ENCODE measurements at regions not wholly inside any gene's neighbourhood (a gene's known extent, or its start where the extent isn't known, plus 50 kb on each side); places are given as distances from the start of the nearest gene placed in this dataset.

DNA sequence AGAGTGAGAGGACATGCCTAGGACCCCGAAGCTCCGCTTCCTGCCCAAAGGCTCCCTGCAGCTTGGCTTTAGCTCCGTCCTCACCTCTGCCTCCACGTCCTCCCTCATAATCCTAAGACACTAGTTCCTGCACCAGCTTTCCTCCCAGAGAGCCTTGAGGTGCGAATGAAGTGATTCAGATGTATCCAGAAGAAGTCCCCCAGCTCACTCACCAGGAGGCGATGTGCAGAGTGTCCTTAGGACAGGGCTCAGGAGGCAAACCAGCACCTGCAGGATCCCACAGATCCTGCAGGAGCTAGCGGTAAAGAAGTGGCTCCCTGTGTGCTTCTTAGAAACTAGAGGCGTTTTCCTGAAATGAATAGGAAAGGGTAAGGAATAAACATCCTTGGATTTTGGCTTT is 109.7 kb downstream of the HSPH1 start:
- Histone ChIP-seq H3K27ac (ENCODE audit: low read length) (no peak overlapping the region), H3K27me3 (ENCODE audit: insufficient read depth, low read length, poor library complexity) (peaks cover 10% of the 10 kb centered on the region), H3K9me3 (ENCODE audit: insufficient read depth, low read length, severe bottlenecking) (no peaks in the 10 kb centered on the region), H3K79me2 (ENCODE audit: insufficient read depth, low read length) (no peaks in the 10 kb centered on the region), H3K4me1 (ENCODE audit: insufficient read depth, low read length) (peaks cover 11% of the 10 kb centered on the region; the same call in 1 of the 2 replicates), H3K4me3 (ENCODE audit: low read depth in 1 of 2, low read length in 2 of 2) (no peak overlapping the region), H3K9ac (ENCODE audit: low read depth, low read length) (no peak overlapping the region), H3K4me2 (ENCODE audit: insufficient read depth, low read length) (no peak overlapping the region), H3K36me3 (ENCODE audit: insufficient read depth, low read length) (no peaks in the 10 kb centered on the region), H4K20me1 (ENCODE audit: insufficient read depth, low read length) (no peaks in the 10 kb centered on the region; the same call in 1 of the 2 replicates), H2AFZ (ENCODE audit: low read depth, low read length) (no peak overlapping the region)
- ATAC-seq (ENCODE audit: insufficient read depth, low read depth) (no peak), DNase-seq (no peak)
- no peak for TF ChIP-seq EZH2 (IDR thresholded peaks at IDR 0.05; ENCODE audit: borderline replicate concordance, low read depth, low read length, severe bottlenecking)
- TF ChIP-seq, protein P1, sequence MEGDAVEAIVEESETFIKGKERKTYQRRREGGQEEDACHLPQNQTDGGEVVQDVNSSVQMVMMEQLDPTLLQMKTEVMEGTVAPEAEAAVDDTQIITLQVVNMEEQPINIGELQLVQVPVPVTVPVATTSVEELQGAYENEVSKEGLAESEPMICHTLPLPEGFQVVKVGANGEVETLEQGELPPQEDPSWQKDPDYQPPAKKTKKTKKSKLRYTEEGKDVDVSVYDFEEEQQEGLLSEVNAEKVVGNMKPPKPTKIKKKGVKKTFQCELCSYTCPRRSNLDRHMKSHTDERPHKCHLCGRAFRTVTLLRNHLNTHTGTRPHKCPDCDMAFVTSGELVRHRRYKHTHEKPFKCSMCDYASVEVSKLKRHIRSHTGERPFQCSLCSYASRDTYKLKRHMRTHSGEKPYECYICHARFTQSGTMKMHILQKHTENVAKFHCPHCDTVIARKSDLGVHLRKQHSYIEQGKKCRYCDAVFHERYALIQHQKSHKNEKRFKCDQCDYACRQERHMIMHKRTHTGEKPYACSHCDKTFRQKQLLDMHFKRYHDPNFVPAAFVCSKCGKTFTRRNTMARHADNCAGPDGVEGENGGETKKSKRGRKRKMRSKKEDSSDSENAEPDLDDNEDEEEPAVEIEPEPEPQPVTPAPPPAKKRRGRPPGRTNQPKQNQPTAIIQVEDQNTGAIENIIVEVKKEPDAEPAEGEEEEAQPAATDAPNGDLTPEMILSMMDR (IDR thresholded peaks at IDR 0.05; ENCODE audit: borderline replicate concordance, extremely low read depth, low read length, poor library complexity, severe bottlenecking), result peak; percentile 29

DNA sequence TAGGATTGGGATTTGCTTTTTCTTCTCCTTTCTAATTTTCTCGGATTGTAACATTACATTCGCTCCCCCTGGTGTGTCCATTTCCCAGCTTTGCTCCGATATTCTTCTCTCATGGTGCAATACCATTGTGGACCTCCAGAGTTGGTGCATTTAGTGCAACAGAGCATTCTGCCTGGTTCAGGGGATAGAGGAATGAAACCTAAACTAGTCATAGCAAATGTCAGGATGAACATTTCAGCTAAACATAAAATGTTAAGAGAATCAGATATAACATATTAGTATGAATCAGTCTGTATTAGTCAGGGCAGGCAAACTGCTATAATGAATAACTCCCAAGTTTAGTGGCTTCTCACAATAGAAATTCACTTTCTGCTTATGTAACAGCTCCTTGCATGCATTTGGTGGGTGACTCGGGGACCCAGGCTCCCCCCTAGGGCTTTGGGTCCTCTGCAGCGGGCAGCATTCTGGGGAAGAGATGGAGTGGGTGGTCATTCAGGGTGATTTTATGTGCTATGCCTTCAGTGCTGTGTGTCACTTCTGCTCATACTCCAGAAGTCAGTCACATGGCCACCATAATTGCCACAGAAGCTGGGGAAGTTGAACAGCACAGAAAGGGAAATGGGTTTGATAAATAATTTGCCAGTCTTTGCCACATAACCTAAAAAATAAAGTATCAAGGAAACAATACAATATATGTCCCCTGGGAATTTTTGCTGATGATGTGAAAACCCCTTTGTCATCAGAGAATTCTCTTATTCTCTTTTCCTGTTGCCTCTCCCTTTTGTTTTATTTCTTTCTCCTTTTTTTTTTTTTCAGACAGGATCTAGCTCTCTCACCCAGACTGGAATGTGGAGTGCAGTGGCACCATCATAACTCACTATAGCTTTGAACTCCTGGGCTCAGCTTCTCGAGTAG is 111.0 kb downstream of the HSPH1 start:
- no peak for ATAC-seq (ENCODE audit: insufficient read depth, low read depth)
- TF ChIP-seq, protein P1 (IDR thresholded peaks at IDR 0.05; ENCODE audit: borderline replicate concordance, extremely low read depth, low read length, poor library complexity, severe bottlenecking), result no peak
- TF ChIP-seq EZH2 (IDR thresholded peaks at IDR 0.05; ENCODE audit: borderline replicate concordance, low read depth, low read length, severe bottlenecking), result no peak
- Histone ChIP-seq H3K79me2 (ENCODE audit: insufficient read depth, low read length) (no peaks in the 10 kb centered on the region), H3K9ac (ENCODE audit: low read depth, low read length) (no peak overlapping the region), H4K20me1 (ENCODE audit: insufficient read depth, low read length) (no peaks in the 10 kb centered on the region; the same call in 1 of the 2 replicates), H2AFZ (ENCODE audit: low read depth, low read length) (no peak overlapping the region), H3K27ac (ENCODE audit: low read length) (no peak overlapping the region), H3K4me2 (ENCODE audit: insufficient read depth, low read length) (no peak overlapping the region), H3K36me3 (ENCODE audit: insufficient read depth, low read length) (no peaks in the 10 kb centered on the region), H3K27me3 (ENCODE audit: insufficient read depth, low read length, poor library complexity) (peaks cover 9% of the 10 kb centered on the region), H3K4me1 (ENCODE audit: insufficient read depth, low read length) (peaks cover 14% of the 10 kb centered on the region), H3K9me3 (ENCODE audit: insufficient read depth, low read length, severe bottlenecking) (no peaks in the 10 kb centered on the region), H3K4me3 (ENCODE audit: low read depth in 1 of 2, low read length in 2 of 2) (no peak overlapping the region)
- no peak for DNase-seq

DNA sequence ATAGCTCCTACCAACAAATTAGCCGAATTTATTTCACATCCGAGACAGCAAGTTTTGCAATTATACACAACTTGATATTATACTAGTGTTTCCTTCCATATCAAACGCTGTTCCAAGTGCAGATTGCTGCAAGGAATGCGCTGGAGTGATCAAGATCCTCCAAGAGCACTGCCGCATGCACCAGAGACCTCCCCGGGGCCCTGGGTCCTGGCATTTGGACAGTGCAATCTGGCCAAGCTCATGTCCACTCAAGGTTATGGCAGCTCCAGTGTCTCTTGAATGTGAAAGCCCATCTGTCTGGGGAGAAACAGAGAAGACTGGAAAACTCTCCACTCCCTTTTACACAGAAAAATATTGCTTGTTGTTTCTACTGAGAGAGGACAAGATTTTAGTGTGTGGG is 111.9 kb downstream of the HSPH1 start:
- no peak for DNase-seq
- no peak overlapping the region for H3K27ac ChIP-seq (ENCODE audit: low read length)
- no peaks in the 10 kb centered on the region; the same call in 1 of the 2 replicates for H4K20me1 ChIP-seq (ENCODE audit: insufficient read depth, low read length)
- no peaks in the 10 kb centered on the region for H3K79me2 ChIP-seq (ENCODE audit: insufficient read depth, low read length)
- H3K4me1 ChIP-seq (ENCODE audit: insufficient read depth, low read length), result peaks cover 24% of the 10 kb centered on the region
- TF ChIP-seq, protein P1 (IDR thresholded peaks at IDR 0.05; ENCODE audit: borderline replicate concordance, extremely low read depth, low read length, poor library complexity, severe bottlenecking), result no peak
- TF ChIP-seq EZH2 (IDR thresholded peaks at IDR 0.05; ENCODE audit: borderline replicate concordance, low read depth, low read length, severe bottlenecking), result no peak
- peaks cover 9% of the 10 kb centered on the region for H3K27me3 ChIP-seq (ENCODE audit: insufficient read depth, low read length, poor library complexity)
- no peak overlapping the region for H3K4me2 ChIP-seq (ENCODE audit: insufficient read depth, low read length)
- H2AFZ ChIP-seq (ENCODE audit: low read depth, low read length), result no peak overlapping the region
- H3K9me3 ChIP-seq (ENCODE audit: insufficient read depth, low read length, severe bottlenecking), result no peaks in the 10 kb centered on the region
- no peak overlapping the region for H3K9ac ChIP-seq (ENCODE audit: low read depth, low read length)
- no peak overlapping the region for H3K4me3 ChIP-seq (ENCODE audit: low read depth in 1 of 2, low read length in 2 of 2)
- H3K36me3 ChIP-seq (ENCODE audit: insufficient read depth, low read length), result no peaks in the 10 kb centered on the region
- ATAC-seq (ENCODE audit: insufficient read depth, low read depth), result no peak
